SK-N-SH treated with all-trans-retinoic acid at 6 μM for 48 hours (cell line): ENCODE measurements at regions not wholly inside any gene's neighbourhood (a gene's known extent, or its start where the extent isn't known, plus 50 kb on each side); places are given as distances from the start of the nearest gene placed in this dataset.
A peak's percentile ranks its signal among the peaks of the same experiment; 100 is the strongest.
"Not testable (repeated sequence)": the region's sequence is repeated elsewhere in the genome, so short reads cannot be mapped to it uniquely, and the experiment has no call there.

Experiments
- ATAC-seq: fragments of 200-7000 bp; cut with Tn5 transposase; 3 replicates; pipeline ENCODE4 v1.9.1; 2020; ENCODE audit warnings: mild to moderate bottlenecking, moderate library complexity
- ARNTL ChIP-seq: fragments of 450-650 bp; formaldehyde crosslinking; IDR thresholded peaks from 2 replicates; pipeline ENCODE4 v1.5.0; 2020; ENCODE audit warnings: low read depth, mild to moderate bottlenecking, moderate library complexity, borderline replicate concordance
- BACH2 ChIP-seq: fragments of 250-450 bp; sonication (Bioruptor Pico); IDR thresholded peaks from 2 replicates; pipeline ENCODE4 v1.9.0; 2021; ENCODE audit warnings: mild to moderate bottlenecking, borderline replicate concordance
- CSDC2 ChIP-seq: fragments of 250-450 bp; sonication (Bioruptor Pico); IDR thresholded peaks from 2 replicates; pipeline ENCODE4 v1.5.0; 2020; ENCODE audit warnings: mild to moderate bottlenecking, moderate library complexity
- ESRRG ChIP-seq: fragments of 250-450 bp; sonication (Bioruptor Pico); IDR thresholded peaks from 2 replicates; pipeline ENCODE4 v1.6.1; 2021; ENCODE audit warnings: mild to moderate bottlenecking
- GLIS3 ChIP-seq: fragments of 250-450 bp; sonication (Bioruptor Pico); IDR thresholded peaks from 2 replicates; pipeline ENCODE4 v1.5.0; 2020; ENCODE audit warnings: mild to moderate bottlenecking, moderate library complexity
- ISL1 ChIP-seq: fragments of 250-450 bp; sonication (Bioruptor Pico); IDR thresholded peaks from 2 replicates; pipeline ENCODE4 v2.1.2; 2022; ENCODE audit warnings: mild to moderate bottlenecking, moderate library complexity
- OSR1 ChIP-seq: fragments of 250-450 bp; sonication (Bioruptor Pico); IDR thresholded peaks from 2 replicates; pipeline ENCODE4 v1.8.0; 2022; ENCODE audit warnings: moderate library complexity, mild to moderate bottlenecking, inconsistent platforms
- PPARA ChIP-seq: fragments of 250-450 bp; sonication (Bioruptor Pico); IDR thresholded peaks from 2 replicates; pipeline ENCODE4 v1.5.0; 2020; ENCODE audit warnings: mild to moderate bottlenecking, borderline replicate concordance
- RARB ChIP-seq: fragments of 250-450 bp; sonication (Bioruptor Pico); IDR thresholded peaks from 2 replicates; pipeline ENCODE4 v1.8.0; 2021; ENCODE audit warnings: mild to moderate bottlenecking, moderate library complexity
- SNAI2 ChIP-seq: fragments of 250-450 bp; sonication (Bioruptor Pico); IDR thresholded peaks from 2 replicates; pipeline ENCODE4 v1.5.0; 2020; ENCODE audit warnings: mild to moderate bottlenecking, moderate library complexity
- TCF4 ChIP-seq: fragments of 250-450 bp; sonication (Bioruptor Pico); IDR thresholded peaks from 2 replicates; pipeline ENCODE4 v1.8.0; 2021; ENCODE audit warnings: mild to moderate bottlenecking, moderate library complexity, borderline replicate concordance
- TOX ChIP-seq: fragments of 250-450 bp; sonication (Bioruptor Pico); IDR thresholded peaks from 2 replicates; pipeline ENCODE4 v1.8.0; 2021; ENCODE audit warnings: mild to moderate bottlenecking, moderate library complexity, borderline replicate concordance
- ZC3H10 ChIP-seq: fragments of 250-450 bp; sonication (Bioruptor Pico); IDR thresholded peaks from 2 replicates; pipeline ENCODE4 v1.5.1; 2021; ENCODE audit warnings: mild to moderate bottlenecking, moderate library complexity
- ZNF565 ChIP-seq: fragments of 450-650 bp; formaldehyde crosslinking; conservative IDR thresholded peaks from 2 replicates; pipeline ENCODE4 v1.5.0; 2020; ENCODE audit warnings: low read depth, mild to moderate bottlenecking, moderate library complexity
- ZNF70 ChIP-seq: fragments of 450-650 bp; formaldehyde crosslinking; IDR thresholded peaks from 2 replicates; pipeline ENCODE4 v1.5.0; 2020; ENCODE audit warnings: mild to moderate bottlenecking, moderate library complexity
- ZNF8 ChIP-seq: fragments of 450-650 bp; formaldehyde crosslinking; IDR thresholded peaks from 2 replicates; pipeline ENCODE4 v1.5.0; 2020; ENCODE audit warnings: mild to moderate bottlenecking, moderate library complexity
- TF ChIP-seq, protein P1 (sequence below): fragments of 250-450 bp; sonication (Bioruptor Pico); IDR thresholded peaks from 2 replicates; pipeline ENCODE4 v1.5.1; 2020; ENCODE audit warnings: low read depth, mild to moderate bottlenecking, moderate library complexity
- TF ChIP-seq, protein P2 (sequence below): fragments of 250-450 bp; sonication (Bioruptor Pico); IDR thresholded peaks from 2 replicates; pipeline ENCODE4 v1.5.0; 2020; ENCODE audit warnings: mild to moderate bottlenecking, moderate library complexity
- TF ChIP-seq, protein P3 (sequence below): fragments of 250-450 bp; sonication (Bioruptor Pico); IDR thresholded peaks from 2 replicates; pipeline ENCODE4 v1.8.0; 2020; ENCODE audit warnings: mild to moderate bottlenecking, moderate library complexity, borderline replicate concordance

DNA sequence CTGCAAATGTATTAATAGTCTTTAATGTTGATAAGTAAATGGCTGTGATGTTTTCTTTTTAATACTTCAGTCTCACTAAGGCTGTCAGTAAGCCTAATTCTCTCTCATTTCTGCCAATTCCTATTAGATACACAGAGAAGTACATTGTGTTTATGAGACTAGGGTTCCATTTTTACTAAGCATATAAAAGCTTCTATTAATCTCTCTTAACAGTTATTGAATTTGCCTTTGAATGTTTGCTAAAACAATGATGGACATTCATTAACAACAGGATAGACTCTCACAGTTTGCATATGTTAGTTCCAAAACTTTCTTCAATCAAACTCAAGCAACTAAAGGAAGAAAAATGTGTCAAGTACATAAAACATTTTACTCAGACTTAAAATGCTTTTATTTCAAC lies 659.3 kb downstream of the TLE1 start:
- no peak for ATAC-seq

DNA sequence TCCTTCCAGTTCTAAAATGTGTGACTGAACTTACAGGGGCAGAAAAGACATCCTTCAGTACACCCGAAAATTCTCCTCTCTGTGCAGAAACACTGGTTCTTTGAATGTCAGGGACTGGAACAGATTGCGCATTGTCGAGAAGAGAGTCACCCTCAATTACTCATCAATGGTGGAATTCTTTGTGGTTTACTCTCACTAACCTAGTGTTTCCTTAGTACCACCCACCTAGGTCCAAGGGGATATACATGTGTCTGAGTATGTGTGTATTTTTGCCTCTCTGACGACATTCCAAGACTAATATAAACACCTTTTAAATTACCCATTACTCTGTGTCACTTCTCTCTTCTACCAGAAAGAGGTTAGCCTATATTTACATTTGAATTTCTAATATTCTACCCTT lies 660.8 kb downstream of the TLE1 start:
- TF ChIP-seq, protein P1, sequence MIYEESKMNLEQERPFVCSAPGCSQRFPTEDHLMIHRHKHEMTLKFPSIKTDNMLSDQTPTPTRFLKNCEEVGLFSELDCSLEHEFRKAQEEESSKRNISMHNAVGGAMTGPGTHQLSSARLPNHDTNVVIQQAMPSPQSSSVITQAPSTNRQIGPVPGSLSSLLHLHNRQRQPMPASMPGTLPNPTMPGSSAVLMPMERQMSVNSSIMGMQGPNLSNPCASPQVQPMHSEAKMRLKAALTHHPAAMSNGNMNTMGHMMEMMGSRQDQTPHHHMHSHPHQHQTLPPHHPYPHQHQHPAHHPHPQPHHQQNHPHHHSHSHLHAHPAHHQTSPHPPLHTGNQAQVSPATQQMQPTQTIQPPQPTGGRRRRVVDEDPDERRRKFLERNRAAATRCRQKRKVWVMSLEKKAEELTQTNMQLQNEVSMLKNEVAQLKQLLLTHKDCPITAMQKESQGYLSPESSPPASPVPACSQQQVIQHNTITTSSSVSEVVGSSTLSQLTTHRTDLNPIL (CRISPR knock-in tag): no peak
- no peak for TF ChIP-seq SNAI2
- TF ChIP-seq TOX: no peak
- TF ChIP-seq, protein P2, sequence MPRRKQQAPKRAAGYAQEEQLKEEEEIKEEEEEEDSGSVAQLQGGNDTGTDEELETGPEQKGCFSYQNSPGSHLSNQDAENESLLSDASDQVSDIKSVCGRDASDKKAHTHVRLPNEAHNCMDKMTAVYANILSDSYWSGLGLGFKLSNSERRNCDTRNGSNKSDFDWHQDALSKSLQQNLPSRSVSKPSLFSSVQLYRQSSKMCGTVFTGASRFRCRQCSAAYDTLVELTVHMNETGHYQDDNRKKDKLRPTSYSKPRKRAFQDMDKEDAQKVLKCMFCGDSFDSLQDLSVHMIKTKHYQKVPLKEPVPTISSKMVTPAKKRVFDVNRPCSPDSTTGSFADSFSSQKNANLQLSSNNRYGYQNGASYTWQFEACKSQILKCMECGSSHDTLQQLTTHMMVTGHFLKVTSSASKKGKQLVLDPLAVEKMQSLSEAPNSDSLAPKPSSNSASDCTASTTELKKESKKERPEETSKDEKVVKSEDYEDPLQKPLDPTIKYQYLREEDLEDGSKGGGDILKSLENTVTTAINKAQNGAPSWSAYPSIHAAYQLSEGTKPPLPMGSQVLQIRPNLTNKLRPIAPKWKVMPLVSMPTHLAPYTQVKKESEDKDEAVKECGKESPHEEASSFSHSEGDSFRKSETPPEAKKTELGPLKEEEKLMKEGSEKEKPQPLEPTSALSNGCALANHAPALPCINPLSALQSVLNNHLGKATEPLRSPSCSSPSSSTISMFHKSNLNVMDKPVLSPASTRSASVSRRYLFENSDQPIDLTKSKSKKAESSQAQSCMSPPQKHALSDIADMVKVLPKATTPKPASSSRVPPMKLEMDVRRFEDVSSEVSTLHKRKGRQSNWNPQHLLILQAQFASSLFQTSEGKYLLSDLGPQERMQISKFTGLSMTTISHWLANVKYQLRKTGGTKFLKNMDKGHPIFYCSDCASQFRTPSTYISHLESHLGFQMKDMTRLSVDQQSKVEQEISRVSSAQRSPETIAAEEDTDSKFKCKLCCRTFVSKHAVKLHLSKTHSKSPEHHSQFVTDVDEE (CRISPR knock-in tag): no peak
- no peak for TF ChIP-seq PPARA (CRISPR knock-in tag)
- no peak for TF ChIP-seq ZNF565 (CRISPR knock-in tag)
- TF ChIP-seq ZC3H10 (CRISPR knock-in tag): no peak
- no peak for TF ChIP-seq RARB (CRISPR knock-in tag)
- no peak for TF ChIP-seq ISL1 (CRISPR knock-in tag)
- TF ChIP-seq TCF4 (CRISPR knock-in tag): no peak
- no peak for TF ChIP-seq ZNF70 (CRISPR knock-in tag)
- TF ChIP-seq BACH2: no peak
- TF ChIP-seq, all 23 proteins: peak for 0

More for the DNA sequence above, 659.3 kb downstream of the TLE1 start:
- TF ChIP-seq ZNF8 (no peak), SNAI2 (no peak), ZNF565 (CRISPR knock-in tag) (no peak), CSDC2 (CRISPR knock-in tag) (no peak), OSR1 (CRISPR knock-in tag) (no peak), ESRRG (CRISPR knock-in tag) (no peak), GLIS3 (no peak)
- TF ChIP-seq, protein P1 (CRISPR knock-in tag): no peak
- TF ChIP-seq, protein P2 (CRISPR knock-in tag): no peak
- TF ChIP-seq, protein P3, sequence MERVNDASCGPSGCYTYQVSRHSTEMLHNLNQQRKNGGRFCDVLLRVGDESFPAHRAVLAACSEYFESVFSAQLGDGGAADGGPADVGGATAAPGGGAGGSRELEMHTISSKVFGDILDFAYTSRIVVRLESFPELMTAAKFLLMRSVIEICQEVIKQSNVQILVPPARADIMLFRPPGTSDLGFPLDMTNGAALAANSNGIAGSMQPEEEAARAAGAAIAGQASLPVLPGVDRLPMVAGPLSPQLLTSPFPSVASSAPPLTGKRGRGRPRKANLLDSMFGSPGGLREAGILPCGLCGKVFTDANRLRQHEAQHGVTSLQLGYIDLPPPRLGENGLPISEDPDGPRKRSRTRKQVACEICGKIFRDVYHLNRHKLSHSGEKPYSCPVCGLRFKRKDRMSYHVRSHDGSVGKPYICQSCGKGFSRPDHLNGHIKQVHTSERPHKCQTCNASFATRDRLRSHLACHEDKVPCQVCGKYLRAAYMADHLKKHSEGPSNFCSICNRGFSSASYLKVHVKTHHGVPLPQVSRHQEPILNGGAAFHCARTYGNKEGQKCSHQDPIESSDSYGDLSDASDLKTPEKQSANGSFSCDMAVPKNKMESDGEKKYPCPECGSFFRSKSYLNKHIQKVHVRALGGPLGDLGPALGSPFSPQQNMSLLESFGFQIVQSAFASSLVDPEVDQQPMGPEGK (CRISPR knock-in tag): no peak
- TF ChIP-seq, all 23 proteins: peak for 0

DNA sequence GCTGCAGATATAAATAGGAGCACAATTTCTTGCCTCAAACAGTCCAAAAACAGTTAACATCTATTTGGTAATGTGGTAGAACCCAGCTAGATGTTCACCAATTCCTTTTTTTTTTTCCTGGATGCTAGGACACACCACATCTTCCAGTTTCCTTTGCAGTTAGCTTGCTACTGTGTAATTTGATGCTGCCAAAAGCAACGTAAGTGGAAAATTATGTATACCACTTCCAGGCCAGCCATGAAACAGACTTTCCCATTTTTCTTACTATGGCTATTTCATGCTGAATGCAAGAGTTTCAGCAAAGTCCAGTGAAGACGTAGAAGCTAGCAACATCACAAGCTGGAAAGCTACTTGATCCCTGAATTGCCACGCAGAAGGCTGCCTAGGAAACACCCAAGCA lies 667.2 kb downstream of the TLE1 start:
- ATAC-seq: no peak
- TF ChIP-seq OSR1 (CRISPR knock-in tag) (no peak), ARNTL (no peak), ISL1 (CRISPR knock-in tag) (no peak), ZC3H10 (CRISPR knock-in tag) (no peak), GLIS3 (no peak), SNAI2 (no peak)

More for the DNA sequence above, 660.8 kb downstream of the TLE1 start:
- peak; percentile 84 for ATAC-seq

DNA sequence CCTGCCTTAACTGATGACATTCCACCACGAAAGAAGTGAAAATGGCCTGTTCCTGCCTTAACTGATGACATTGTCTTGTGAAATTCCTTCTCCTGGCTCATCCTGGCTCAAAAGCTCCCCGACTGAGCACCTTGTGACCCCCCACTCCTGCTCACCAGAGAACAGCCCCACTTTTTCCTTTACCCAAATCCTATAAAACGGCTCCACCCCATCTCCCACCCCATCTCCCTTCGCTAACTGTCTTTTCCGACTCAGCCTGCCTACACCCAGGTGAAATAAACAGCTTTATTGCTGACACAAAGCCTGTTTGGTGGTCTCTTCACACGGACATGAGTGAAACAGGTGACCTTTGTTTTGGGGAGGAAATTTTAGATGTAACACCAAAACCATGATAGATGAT lies 674.4 kb downstream of the TLE1 start:
- not testable (repeated sequence) for ATAC-seq

DNA sequence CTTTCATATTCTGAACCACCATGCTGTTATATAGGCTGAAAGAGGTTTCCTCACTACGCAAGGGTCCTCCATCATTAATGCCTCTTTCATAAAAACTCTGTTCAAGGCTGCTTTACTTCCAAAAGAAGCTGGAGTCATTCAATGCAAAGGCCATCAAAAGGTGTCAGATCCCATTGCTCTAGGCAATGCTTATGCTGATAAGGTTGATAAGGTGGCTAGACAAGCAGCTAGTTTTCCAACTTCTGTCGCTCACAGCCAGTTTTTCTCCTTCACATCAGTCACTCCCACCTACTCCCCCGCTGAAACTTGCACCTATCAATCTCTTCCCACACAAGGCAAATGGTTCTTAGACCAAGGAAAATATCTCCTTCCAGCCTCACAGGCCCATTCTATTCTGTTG lies 676.2 kb downstream of the TLE1 start:
- not testable (repeated sequence) for ATAC-seq
